NCI-H1092 (cell line): ENCODE measurements at regions not wholly inside any gene's neighbourhood (a gene's known extent, or its start where the extent isn't known, plus 50 kb on each side); places are given as distances from the start of the nearest gene placed in this dataset.

ENCODE experiments used
- DNase-seq: peaks from one replicate; lab custom pipeline; 2025; lab: John Stamatoyannopoulos, UW

- DNase-seq, result no peak
These were observed 88.5 kb upstream of the ANO3 start for GRCh38 chr11:26243426-26243825.

GRCh38 chr11:26244207-26244606 lies 87.7 kb upstream of the ANO3 start:
- DNase-seq, result no peak

GRCh38 chr11:26245046-26245445 lies 86.9 kb upstream of the ANO3 start:
- no peak for DNase-seq

GRCh38 chr11:26247340-26247739 lies 84.6 kb upstream of the ANO3 start:
- DNase-seq, result no peak

- DNase-seq, result no peak
These were observed 83.3 kb upstream of the ANO3 start for GRCh38 chr11:26248661-26249060.

- no peak for DNase-seq
These were observed 77.6 kb upstream of the ANO3 start for GRCh38 chr11:26254378-26254777.

GRCh38 chr11:26263769-26264168 lies 68.2 kb upstream of the ANO3 start:
- DNase-seq, result no peak

GRCh38 chr11:26264266-26264665 lies 67.7 kb upstream of the ANO3 start:
- no peak for DNase-seq

- DNase-seq, result no peak
These were observed 62.8 kb upstream of the ANO3 start for GRCh38 chr11:26268980-26269660.

- no peak for DNase-seq
These were observed 60.3 kb upstream of the ANO3 start for GRCh38 chr11:26271666-26272065.

GRCh38 chr11:26276798-26277424 lies 55.0 kb upstream of the ANO3 start:
- no peak for DNase-seq

- DNase-seq, result no peak
These were observed 53.6 kb upstream of the ANO3 start for GRCh38 chr11:26278354-26278753.
